Endothelial cell (in vitro differentiated cells): ENCODE measurements at regions not wholly inside any gene's neighbourhood (a gene's known extent, or its start where the extent isn't known, plus 50 kb on each side); places are given as distances from the start of the nearest gene placed in this dataset.

Source experiments
- DNase-seq: peaks from one replicate; pipeline ENCODE4 v3.0.0; 2021; ENCODE audit warnings: low spot score
- H3K27ac Mint-ChIP-seq: one replicate; pipeline ENCODE4 v1.8.0; 2021; ENCODE audit warnings: mixed read lengths, inconsistent platforms; ENCODE audit not compliant: unreplicated experiment
- H3K27me3 Mint-ChIP-seq: one replicate; pipeline ENCODE4 v1.8.0; 2021; ENCODE audit warnings: mild to moderate bottlenecking, moderate library complexity, mixed read lengths, inconsistent platforms; ENCODE audit not compliant: unreplicated experiment
- H3K36me3 Mint-ChIP-seq: one replicate; pipeline ENCODE4 v1.8.0; 2021; ENCODE audit warnings: mild to moderate bottlenecking, low read depth, mixed read lengths, inconsistent platforms; ENCODE audit not compliant: unreplicated experiment
- H3K4me1 Mint-ChIP-seq: one replicate; pipeline ENCODE4 v1.8.0; 2021; ENCODE audit warnings: mild to moderate bottlenecking, mixed read lengths, inconsistent platforms; ENCODE audit not compliant: unreplicated experiment
- H3K4me3 Mint-ChIP-seq: one replicate; pipeline ENCODE4 v1.8.0; 2021; ENCODE audit warnings: mild to moderate bottlenecking, mixed read lengths, inconsistent platforms; ENCODE audit not compliant: unreplicated experiment
- H3K9me3 Mint-ChIP-seq: one replicate; pipeline ENCODE4 v1.8.0; 2021; ENCODE audit warnings: mixed read lengths, inconsistent platforms; ENCODE audit not compliant: unreplicated experiment
- CTCF ChIP-seq: fragments of 200-600 bp; sonication (generic); IDR thresholded peaks from one replicate; pipeline ENCODE4 v1.5.0; 2021; ENCODE audit warnings: antibody characterized with exemption; ENCODE audit not compliant: unreplicated experiment

- DNase-seq: no peak
- Mint-ChIP-seq H3K36me3 (no peaks in the 10 kb centered on the region), H3K4me3 (no peak overlapping the region), H3K27ac (no peak overlapping the region), H3K9me3 (no peaks in the 10 kb centered on the region), H3K27me3 (no peaks in the 10 kb centered on the region), H3K4me1 (no peaks in the 10 kb centered on the region)
- no peak for TF ChIP-seq CTCF
Measured at GRCh38 chr4:63275491-63275890, 1133.8 kb downstream of the TECRL start.

GRCh38 chr4:63269156-63269555, 1140.1 kb downstream of the TECRL start:
- no peak for DNase-seq
- TF ChIP-seq CTCF: no peak
- Mint-ChIP-seq H3K4me1 (no peaks in the 10 kb centered on the region), H3K27me3 (no peaks in the 10 kb centered on the region), H3K4me3 (no peak overlapping the region), H3K9me3 (no peaks in the 10 kb centered on the region), H3K36me3 (no peaks in the 10 kb centered on the region), H3K27ac (no peak overlapping the region)

GRCh38 chr4:63233671-63234070, 1175.6 kb downstream of the TECRL start:
- Mint-ChIP-seq H3K27me3 (no peaks in the 10 kb centered on the region), H3K4me3 (no peak overlapping the region), H3K9me3 (no peaks in the 10 kb centered on the region), H3K27ac (no peak overlapping the region), H3K36me3 (no peaks in the 10 kb centered on the region), H3K4me1 (no peaks in the 10 kb centered on the region)
- no peak for TF ChIP-seq CTCF
- DNase-seq: no peak

DNA sequence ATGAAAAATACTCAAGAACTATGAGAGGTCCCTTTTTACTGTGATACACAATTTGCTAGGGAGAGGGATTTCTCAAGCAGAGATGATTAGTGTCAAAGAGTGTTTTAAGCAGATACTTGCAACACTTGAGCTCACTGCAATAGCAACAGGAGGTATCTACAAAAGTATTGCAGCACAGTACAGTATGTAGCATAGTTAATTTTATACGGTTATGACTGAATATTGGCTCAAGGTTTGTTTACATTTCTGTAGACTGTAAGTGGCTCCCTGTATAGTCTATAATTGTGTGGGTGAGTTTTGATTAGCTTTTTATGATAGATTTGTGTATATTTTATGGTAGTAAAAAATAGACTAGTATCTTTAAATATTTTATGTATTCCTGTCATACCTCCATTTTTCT, 1177.2 kb downstream of the TECRL start:
- no peak for DNase-seq
- Mint-ChIP-seq H3K27me3 (no peaks in the 10 kb centered on the region), H3K4me3 (no peak overlapping the region), H3K36me3 (no peaks in the 10 kb centered on the region), H3K9me3 (no peaks in the 10 kb centered on the region), H3K4me1 (no peaks in the 10 kb centered on the region), H3K27ac (no peak overlapping the region)
- no peak for TF ChIP-seq CTCF

DNA sequence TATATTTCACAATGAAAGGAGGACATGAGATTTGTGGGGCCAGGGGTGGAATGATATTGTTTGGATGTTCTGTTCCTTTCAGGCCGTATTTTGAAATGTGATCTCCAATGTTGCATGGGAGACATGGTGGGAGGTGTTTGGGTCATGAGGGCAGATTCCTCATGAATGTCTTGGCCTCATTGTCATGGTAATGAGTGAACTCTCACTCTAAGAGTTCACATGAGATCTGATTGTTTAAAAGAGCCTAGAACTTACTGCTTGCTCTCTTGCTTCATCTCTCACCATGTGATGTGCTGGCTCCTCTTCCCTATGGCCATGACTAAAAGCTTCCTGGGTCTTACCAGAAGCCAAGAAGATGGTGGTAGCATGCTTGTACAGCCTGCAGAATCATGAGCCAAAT, 1183.0 kb downstream of the TECRL start:
- Mint-ChIP-seq H3K27me3 (peaks cover 2% of the 10 kb centered on the region), H3K4me1 (no peaks in the 10 kb centered on the region), H3K36me3 (no peaks in the 10 kb centered on the region), H3K9me3 (no peaks in the 10 kb centered on the region), H3K27ac (no peak overlapping the region), H3K4me3 (no peak overlapping the region)
- DNase-seq: no peak
- TF ChIP-seq CTCF: no peak
